Stimulated activated CD8-positive, alpha-beta memory T cell treated with anti-CD3 and anti-CD28 coated beads, Interleukin-15, amount 100 ng/mL, for 24 hours (primary cell): ENCODE measurements at regions not wholly inside any gene's neighbourhood (a gene's known extent, or its start where the extent isn't known, plus 50 kb on each side); places are given as distances from the start of the nearest gene placed in this dataset.

Source experiments
- DNase-seq: peaks from one replicate; pipeline ENCODE4 v3.0.0-alpha.2; 2020; ENCODE audit warnings: low read depth

DNA sequence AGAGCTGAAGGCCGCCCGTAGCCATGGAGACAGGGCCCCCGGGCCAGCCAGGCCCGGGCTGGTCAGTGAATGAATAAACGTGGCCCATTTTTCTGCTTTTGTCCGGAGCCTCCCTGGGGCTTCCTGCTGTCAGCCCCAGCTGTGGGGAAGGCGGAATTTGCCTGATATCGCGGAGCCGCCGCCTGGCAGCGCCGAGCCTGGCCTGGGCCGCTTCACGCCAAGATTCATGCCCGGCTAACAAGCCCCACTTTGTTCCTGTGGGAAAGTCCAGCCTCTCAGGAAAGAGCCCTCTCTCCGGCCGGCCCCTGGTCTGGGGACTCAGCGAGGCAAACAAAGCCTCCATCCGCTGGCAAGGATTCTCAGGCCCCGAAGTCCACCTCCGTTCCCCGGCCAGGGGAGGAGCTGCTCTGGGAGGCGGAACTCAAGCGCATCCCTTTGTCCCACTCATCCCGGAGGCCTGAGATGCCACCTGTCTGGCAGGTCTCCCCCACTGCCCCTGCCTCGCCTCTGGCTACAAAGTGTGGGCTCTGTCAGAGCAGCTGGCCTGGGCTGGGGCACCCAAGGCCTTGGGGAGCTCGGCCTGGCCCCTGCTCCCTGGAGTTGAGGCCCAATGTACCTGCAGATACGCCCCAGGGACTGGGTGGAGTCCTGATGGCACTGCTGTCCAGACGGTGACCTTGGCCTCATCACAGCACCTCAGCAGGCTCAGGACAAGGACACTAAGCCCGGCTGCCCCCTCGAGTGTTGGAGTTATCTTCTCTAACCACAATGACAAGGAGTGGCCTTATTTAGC is 51.6 kb upstream of the SLC6A11 start:
- no peak for DNase-seq

GRCh38 chr3:10766049-10766705 is 49.9 kb upstream of the SLC6A11 start:
- DNase-seq, result no peak
